Esophagus squamous epithelium (tissue), 5 donors: ENCODE measurements at regions not wholly inside any gene's neighbourhood (a gene's known extent, or its start where the extent isn't known, plus 50 kb on each side); places are given as distances from the start of the nearest gene placed in this dataset.
"Not testable (repeated sequence)": the region's sequence is repeated elsewhere in the genome, so short reads cannot be mapped to it uniquely, and the experiment has no call there.

Experiments
- DNase-seq: peaks from one replicate; lab custom pipeline; 2025; lab: John Stamatoyannopoulos, UW
- H3K27ac ChIP-seq, 4 donors: fragments of 200-600 bp; sonication (generic); one replicate each; pipeline ENCODE4 v1.5.1; 2016 to 2019; ENCODE audit warnings: mild to moderate bottlenecking in 1 of 4
- H3K27me3 ChIP-seq, 4 donors: fragments of 200-600 bp; sonication (generic); 1 replicate in 3 of 4; 2 replicates in 1 of 4; pipeline versions ENCODE4 v1.5.1 to v1.6.0; 2017 to 2021; ENCODE audit warnings: antibody characterized with exemption in 1 of 4
- H3K36me3 ChIP-seq, 3 donors: fragments of 200-600 bp; sonication (generic); one replicate each; pipeline ENCODE4 v1.5.1; 2016 to 2019
- H3K4me1 ChIP-seq, 3 donors: fragments of 200-600 bp; sonication (generic); one replicate each; pipeline ENCODE4 v1.5.1; 2017 to 2019
- H3K4me3 ChIP-seq, 4 donors: fragments of 200-600 bp; sonication (generic); 1 replicate in 3 of 4; 2 replicates in 1 of 4; pipeline ENCODE4 v1.5.1; 2016 to 2019; ENCODE audit warnings: mild to moderate bottlenecking in 2 of 4, moderate library complexity in 1 of 4
- H3K9me3 ChIP-seq, 3 donors: fragments of 200-600 bp; sonication (generic); one replicate each; pipeline ENCODE4 v1.5.1; 2016 to 2019
- WGBS, 2 donors: methylation state at CpG; one replicate each; pipeline ENCODE4 v1.1.5; 2018; 5-methylcytosine and 5-hydroxymethylcytosine counted together
- intact Hi-C: fragments of 100-400 bp; cut with DNase I; formaldehyde crosslinking; loops from one replicate; pipeline ENCODE4 v1.15.0; 2022
- donor health status: DM: yes; HTN: yes; CAD: no.

GRCh38 chr1:148432318-148432717 is 50.8 kb downstream of the PPIAL4G start:
- H3K9me3 ChIP-seq, intact Hi-C loops, DNase-seq, H3K27me3 ChIP-seq, H3K4me3 ChIP-seq: not testable (repeated sequence)
- H3K36me3 ChIP-seq = peaks cover 0 to 31% (median 0%) of the 10 kb centered on the region in 3 donors
- 54 to 63% methylated on average over 2 of the region's 2 CpGs for WGBS, 2 donors
- H3K4me1 ChIP-seq = peaks cover 0 to 23% (median 9%) of the 10 kb centered on the region in 3 donors
- H3K27ac ChIP-seq = peak overlapping the region; percentile 9 to 73 (median 70)

- intact Hi-C loops, H3K9me3 ChIP-seq, H3K4me3 ChIP-seq, H3K27me3 ChIP-seq, DNase-seq, H3K27ac ChIP-seq: not testable (repeated sequence)
- Histone ChIP-seq H3K4me1 (peaks cover 0 to 42% (median 9%) of the 10 kb centered on the region in 3 donors), H3K36me3 (peaks cover 0 to 19% (median 0%) of the 10 kb centered on the region in 3 donors)
Measured at GRCh38 chr1:148429856-148430255, 53.2 kb downstream of the PPIAL4G start.

DNA sequence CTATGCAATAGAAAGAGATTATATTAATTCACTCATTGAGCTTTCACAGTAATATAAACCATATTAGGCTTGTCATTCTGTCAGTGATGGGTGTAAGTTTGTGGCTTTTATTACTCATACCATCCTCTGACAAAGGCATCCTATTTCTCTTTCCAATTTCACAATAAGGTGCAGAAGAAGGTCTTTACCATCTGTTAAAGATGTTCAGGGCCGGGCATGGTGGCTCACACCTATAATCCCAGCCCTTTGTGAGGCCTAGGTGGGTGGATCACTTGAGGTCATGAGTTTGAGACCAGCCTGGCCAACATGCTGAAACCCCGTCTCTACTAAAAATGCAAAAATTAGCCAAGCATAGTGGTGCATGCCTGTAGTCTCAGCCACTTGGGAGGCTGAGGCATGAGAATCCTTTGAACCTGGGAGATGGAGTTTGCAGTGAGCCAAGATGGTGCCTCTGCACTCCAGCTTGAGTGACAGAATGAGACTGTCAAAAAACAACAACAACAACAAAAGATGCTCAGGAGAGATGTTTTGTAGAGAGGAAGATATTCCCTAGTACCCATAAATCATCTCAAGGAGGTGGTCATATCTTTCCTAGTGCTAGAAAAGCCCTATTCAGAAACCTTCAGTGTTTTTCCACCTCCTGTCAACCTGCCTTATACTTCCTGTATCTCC is 56.0 kb downstream of the PPIAL4G start:
- Histone ChIP-seq H3K27ac (peak overlapping the region in 2 of 4 donors; percentile 12 to 39), H3K36me3 (peaks cover 0 to 14% (median 0%) of the 10 kb centered on the region in 3 donors), H3K4me1 (peaks cover 0 to 46% (median 13%) of the 10 kb centered on the region in 3 donors)
- H3K9me3 ChIP-seq, H3K27me3 ChIP-seq, DNase-seq, intact Hi-C loops, H3K4me3 ChIP-seq: not testable (repeated sequence)
- WGBS, 2 donors = 38 to 45% methylated on average over 2 of the region's 2 CpGs

GRCh38 chr1:148426385-148426784 is 56.7 kb downstream of the PPIAL4G start:
- H3K4me3 ChIP-seq, H3K9me3 ChIP-seq, DNase-seq, H3K27me3 ChIP-seq, intact Hi-C loops, H3K27ac ChIP-seq: not testable (repeated sequence)
- peaks cover 0 to 40% (median 8%) of the 10 kb centered on the region in 3 donors for H3K4me1 ChIP-seq
- WGBS, 2 donors = 67 to 75% methylated on average over 2 of the region's 2 CpGs
- H3K36me3 ChIP-seq = peaks cover 0 to 14% (median 0%) of the 10 kb centered on the region in 3 donors

DNA sequence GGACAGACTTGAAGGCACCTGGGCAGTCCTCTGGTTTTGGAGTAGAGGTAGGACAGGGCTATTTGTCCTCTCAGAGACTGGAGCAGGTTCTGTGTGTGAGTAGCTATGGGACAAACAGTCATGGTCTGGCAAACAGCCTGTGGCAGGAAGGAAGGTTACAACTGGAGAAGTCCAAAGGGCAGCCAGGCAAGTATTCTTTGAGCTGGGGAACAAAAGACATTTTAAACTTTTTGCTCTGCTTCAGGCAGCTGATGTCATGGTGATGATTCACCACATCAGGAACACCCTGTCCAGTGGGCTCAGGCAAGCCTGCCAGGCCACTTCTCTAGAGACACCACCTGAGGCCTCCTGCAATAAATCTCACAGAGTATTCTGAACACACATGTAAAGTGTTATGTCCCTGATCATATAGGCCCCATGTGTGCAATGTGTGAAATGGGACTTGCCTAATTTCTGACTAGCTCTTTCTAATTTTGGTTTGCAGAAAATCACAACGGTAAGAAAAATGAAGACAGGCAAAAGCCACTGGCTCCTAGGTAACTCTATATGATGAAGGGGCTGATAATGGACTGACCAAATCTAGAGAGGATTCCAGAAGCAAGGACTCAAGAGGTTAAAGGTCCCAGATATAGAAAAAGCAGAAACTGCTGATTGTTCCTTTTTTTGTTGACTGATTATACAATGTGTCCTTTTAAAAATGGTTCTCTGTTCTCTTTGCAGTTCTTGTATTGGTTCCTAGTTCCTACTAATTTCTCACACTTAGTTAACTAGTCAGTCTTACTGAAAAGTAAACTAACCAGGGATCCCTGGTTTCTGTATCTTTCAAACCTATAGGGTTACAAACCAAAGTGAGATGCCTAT is 58.7 kb downstream of the PPIAL4G start:
- H3K27me3 ChIP-seq, H3K9me3 ChIP-seq, DNase-seq, H3K4me3 ChIP-seq, intact Hi-C loops: not testable (repeated sequence)
- WGBS, 2 donors = 63 to 78% methylated on average over 1 of the region's 1 CpG
- Histone ChIP-seq H3K4me1 (peaks cover 0 to 40% (median 8%) of the 10 kb centered on the region in 3 donors), H3K36me3 (peaks cover 0 to 14% (median 0%) of the 10 kb centered on the region in 3 donors), H3K27ac (peak overlapping the region; percentile 17 to 65 (median 44))

GRCh38 chr1:148422921-148423320 is 60.2 kb downstream of the PPIAL4G start:
- 60% methylated on average over 2 of the region's 4 CpGs; no CpG with 5 or more reads in 1 of the 2 donors for WGBS, 2 donors
- H3K4me3 ChIP-seq, intact Hi-C loops: not testable (repeated sequence)

GRCh38 chr1:148417241-148417640 is 65.9 kb downstream of the PPIAL4G start:
- WGBS, 2 donors = 88 to 95% methylated on average over 2 to 3 of the region's 3 CpGs
- intact Hi-C loops = not testable (repeated sequence)

More at GRCh38 chr1:148422921-148423320, 60.2 kb downstream of the PPIAL4G start:
- not testable (repeated sequence) for H3K9me3 ChIP-seq, DNase-seq, H3K27ac ChIP-seq, H3K27me3 ChIP-seq, H3K36me3 ChIP-seq
- H3K4me1 ChIP-seq = peaks cover 0 to 40% (median 8%) of the 10 kb centered on the region in 3 donors

GRCh38 chr1:148413385-148413784 is 69.7 kb downstream of the PPIAL4G start:
- intact Hi-C loops, H3K9me3 ChIP-seq, H3K27me3 ChIP-seq, H3K36me3 ChIP-seq, H3K27ac ChIP-seq, H3K4me1 ChIP-seq, H3K4me3 ChIP-seq, DNase-seq: not testable (repeated sequence)
- 82 to 97% methylated on average over 2 of the region's 2 CpGs for WGBS, 2 donors

More at GRCh38 chr1:148417241-148417640, 65.9 kb downstream of the PPIAL4G start:
- H3K4me1 ChIP-seq, H3K27me3 ChIP-seq, H3K27ac ChIP-seq, DNase-seq, H3K4me3 ChIP-seq, H3K36me3 ChIP-seq, H3K9me3 ChIP-seq: not testable (repeated sequence)

DNA sequence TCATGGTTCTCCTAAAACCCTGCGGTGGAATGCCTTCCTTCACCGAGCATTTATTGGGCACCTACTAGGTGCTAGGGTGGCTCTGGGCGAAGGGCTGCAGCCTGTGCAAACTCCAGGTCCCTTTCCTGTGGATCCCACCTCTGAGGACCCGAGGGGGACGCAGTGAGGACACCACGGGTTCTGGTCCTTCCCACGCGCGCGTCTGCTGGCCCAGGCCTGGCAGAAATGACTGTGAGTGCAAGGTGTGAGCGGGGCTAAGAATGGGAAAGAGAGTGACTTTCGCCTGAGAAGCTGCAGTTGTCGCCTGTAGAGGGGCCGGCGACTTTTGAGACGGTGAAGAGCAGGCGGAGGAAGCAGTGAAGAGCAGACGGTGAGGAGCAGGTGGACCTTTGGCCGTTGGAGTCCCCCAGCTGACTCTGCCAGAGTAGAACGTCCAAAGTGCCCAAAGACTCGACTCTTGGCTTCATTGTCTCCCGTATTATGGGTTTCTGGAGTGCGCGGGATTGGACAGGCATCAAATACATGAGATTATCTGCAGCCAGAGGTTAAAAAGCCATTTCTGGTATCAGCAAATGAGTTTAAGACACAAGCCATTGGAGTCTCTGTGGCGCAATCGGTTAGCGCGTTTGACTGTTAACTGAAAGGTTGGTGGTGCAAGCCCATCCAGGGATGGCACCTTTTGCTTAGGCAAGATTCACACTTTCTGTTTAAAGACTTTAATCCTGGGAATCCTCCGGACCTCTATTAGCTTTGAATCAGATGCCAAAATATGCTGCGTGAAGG is 78.1 kb downstream of the PPIAL4G start:
- H3K36me3 ChIP-seq, H3K9me3 ChIP-seq, H3K27me3 ChIP-seq, H3K27ac ChIP-seq, DNase-seq, intact Hi-C loops, H3K4me3 ChIP-seq: not testable (repeated sequence)
- peaks cover 0 to 13% (median 0%) of the 10 kb centered on the region in 3 donors for H3K4me1 ChIP-seq
- 91 to 94% methylated on average over 18 to 25 of the region's 30 CpGs for WGBS, 2 donors

GRCh38 chr1:148403925-148404324 is 79.2 kb downstream of the PPIAL4G start:
- H3K27me3 ChIP-seq, intact Hi-C loops, H3K4me3 ChIP-seq, H3K27ac ChIP-seq, H3K36me3 ChIP-seq, H3K9me3 ChIP-seq, DNase-seq: not testable (repeated sequence)
- H3K4me1 ChIP-seq = peaks cover 0 to 13% (median 0%) of the 10 kb centered on the region in 3 donors
- WGBS, 2 donors = 89 to 100% methylated on average over 2 of the region's 2 CpGs

DNA sequence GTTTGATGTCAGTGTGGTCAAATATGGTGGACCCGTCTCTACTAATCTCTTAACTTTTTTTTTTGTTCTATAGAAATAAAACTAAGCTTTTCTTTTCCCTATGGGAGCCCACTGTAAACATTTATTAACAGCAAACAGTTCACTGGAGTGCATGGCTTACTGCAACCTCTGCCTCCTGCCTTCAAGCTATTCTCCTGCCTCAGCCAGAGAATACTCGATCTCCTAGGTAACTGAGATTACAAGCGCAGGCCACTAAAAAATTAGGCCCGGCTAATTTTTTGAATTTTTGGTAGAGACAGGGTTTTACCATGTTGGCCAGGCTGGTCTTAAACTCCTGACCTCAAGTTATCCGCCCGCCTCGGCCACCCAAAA is 80.0 kb downstream of the PPIAL4G start:
- peak overlapping the region in 2 of 4 donors; percentile 61 to 79 for H3K4me3 ChIP-seq
- peaks cover 0 to 13% (median 0%) of the 10 kb centered on the region in 3 donors for H3K4me1 ChIP-seq
- 8 to 14% methylated on average over 2 to 4 of the region's 7 CpGs for WGBS, 2 donors
- H3K36me3 ChIP-seq, intact Hi-C loops, DNase-seq, H3K27me3 ChIP-seq, H3K9me3 ChIP-seq: not testable (repeated sequence)
- peak overlapping the region in 2 of 4 donors; percentile 82 to 83 for H3K27ac ChIP-seq
